Middle frontal gyrus (tissue), 1 donor: ENCODE measurements at regions not wholly inside any gene's neighbourhood (a gene's known extent, or its start where the extent isn't known, plus 50 kb on each side); places are given as distances from the start of the nearest gene placed in this dataset.
"Not testable (repeated sequence)": the region's sequence is repeated elsewhere in the genome, so short reads cannot be mapped to it uniquely, and the experiment has no call there.

Experiments
- DNase-seq: peaks from one replicate; pipeline ENCODE4 v3.0.0-alpha.2; 2015; ENCODE audit warnings: low spot score; ENCODE audit errors: extremely low spot score

- DNase-seq, result no peak
Observed at GRCh38 chr1:199821029-199821779, 206.3 kb upstream of the NR5A2 start.

GRCh38 chr1:199832451-199832850 is 195.1 kb upstream of the NR5A2 start:
- DNase-seq, result no peak

DNA sequence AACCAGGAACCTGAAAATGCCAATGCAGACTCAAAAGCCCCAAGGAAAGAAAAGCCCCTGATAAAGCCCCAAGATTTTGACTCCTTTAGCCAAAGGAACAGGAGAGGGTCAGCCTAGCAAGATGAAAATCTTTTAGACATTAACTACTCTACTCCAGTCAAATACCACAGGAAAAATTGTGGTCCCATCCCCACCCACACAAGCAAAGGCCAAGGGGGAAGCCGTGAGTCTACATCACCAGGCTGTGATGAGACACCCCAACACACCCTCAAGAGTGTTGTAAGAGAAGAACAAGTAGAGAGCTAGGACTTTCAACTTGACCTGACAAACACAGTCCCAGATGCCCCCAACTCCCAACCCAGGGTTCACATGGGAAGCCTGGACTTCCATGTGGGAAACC is 192.8 kb upstream of the NR5A2 start:
- DNase-seq, result no peak

- DNase-seq, result no peak
Observed at GRCh38 chr1:199836430-199836829, 191.1 kb upstream of the NR5A2 start.

- DNase-seq, result no peak
Observed at GRCh38 chr1:199837321-199837720, 190.2 kb upstream of the NR5A2 start.

DNA sequence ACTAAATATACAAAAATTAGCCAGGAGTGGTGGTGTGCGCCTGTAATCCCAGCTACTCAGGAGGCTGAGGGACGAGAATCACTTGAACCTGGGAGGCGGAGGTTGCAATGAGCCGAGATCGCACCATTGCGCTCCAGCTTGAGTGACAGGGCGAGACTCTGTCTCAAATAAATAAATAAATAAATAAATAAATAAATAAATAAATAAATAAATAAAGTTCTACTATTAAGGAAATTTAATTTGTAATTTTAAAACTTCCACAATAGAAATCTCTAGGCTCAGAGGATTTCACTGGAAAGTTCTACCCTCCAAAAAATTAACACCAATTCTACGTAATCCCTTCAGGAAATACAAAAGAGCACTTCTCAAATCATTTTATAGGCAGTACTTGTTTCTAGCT is 187.9 kb upstream of the NR5A2 start:
- DNase-seq, result not testable (repeated sequence)

DNA sequence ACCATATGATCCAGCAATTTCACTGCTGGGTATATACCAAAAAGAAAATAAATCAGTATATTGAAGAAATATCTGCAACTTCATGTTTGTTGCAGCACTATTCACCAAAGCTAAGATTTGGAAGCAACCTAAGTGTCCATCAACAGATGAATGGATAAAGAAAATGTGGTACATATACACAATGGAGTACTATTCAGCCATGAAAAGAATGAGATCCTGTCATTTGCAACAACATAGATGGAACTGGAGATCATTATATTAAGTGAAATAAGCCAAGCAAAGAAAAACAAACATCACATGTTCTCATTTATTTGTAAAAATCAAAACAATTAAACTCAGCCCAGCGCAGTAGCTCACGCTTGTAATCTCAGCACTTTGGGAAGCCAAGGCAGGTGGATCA is 184.4 kb upstream of the NR5A2 start:
- not testable (repeated sequence) for DNase-seq

DNA sequence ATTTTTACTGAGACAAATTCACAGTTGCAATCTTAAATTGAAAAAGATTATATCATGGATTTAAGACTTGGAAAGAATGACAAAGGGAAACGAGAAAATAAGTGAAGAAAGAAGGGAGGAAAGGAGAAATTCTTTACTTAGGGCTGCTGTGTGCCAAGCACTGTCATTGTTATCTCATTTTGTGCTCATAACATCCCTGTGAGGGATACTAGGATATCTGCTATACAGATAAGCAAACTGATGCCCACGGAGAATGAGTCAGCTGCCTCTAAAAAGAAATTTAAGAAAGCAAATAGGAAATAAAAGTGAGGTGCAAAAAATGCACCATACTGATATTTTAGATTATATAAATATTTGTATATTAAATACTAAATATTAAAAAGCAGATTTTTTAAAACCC is 183.6 kb upstream of the NR5A2 start:
- DNase-seq, result no peak

DNA sequence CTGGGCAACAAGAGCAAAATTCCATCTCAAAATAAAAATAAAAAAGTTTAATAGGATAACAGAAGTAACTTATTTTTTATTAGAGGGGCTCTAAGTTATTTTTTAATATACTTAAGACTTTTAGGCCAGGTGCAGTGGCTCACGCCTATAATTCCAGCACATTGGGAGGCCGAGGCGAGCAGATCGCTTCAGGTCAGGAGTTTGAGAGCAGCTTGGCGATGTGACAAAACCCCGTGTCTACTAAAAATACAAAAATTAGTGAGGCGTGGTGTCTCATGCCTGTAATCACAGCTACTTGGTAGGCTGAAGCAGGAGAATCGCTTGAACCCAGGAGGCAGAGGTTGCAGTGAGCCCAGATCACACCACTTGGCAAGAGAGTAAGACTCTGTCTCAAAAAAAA is 180.5 kb upstream of the NR5A2 start:
- no peak for DNase-seq

GRCh38 chr1:199851439-199852140 is 175.9 kb upstream of the NR5A2 start:
- no peak for DNase-seq

- no peak for DNase-seq
Observed at GRCh38 chr1:199854686-199855321, 172.7 kb upstream of the NR5A2 start.

DNA sequence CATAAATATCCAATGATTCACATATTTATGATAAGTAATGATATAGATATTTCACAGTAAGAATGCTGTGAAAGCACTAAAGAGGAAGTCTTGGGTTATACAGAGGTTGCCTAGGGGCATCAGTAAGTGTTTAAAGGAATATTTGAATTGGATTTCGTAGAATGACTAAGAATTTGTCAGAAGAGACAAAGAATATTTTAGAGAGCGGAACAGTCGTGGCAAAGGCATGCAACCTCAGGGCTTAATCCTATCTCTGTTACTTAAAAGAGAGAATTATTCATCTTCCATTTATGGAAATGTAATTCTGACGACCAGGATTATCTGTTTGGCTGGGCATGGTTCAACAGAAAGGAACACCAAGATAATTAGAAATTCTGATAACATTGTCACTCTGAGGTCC is 171.9 kb upstream of the NR5A2 start:
- DNase-seq, result no peak

GRCh38 chr1:199856216-199856780 is 171.2 kb upstream of the NR5A2 start:
- DNase-seq, result no peak

DNA sequence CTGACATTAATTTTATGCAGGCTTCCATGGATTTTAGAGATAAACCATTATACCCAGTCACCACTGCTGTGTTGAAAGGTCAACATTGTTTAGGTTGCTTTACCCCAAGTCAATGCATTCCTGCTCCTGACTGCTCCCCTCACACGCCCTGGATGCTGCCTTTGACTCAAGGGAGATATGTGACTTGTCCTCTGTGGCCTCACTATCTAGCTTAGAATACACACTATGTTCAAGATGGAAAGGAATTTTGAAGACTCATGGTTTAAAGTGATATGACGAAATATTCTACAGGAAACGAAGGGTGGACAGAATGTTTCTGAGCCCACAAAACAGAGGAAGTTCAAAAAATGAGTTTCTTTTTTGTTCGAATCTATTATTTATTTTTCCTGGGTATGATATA is 170.4 kb upstream of the NR5A2 start:
- no peak for DNase-seq

DNA sequence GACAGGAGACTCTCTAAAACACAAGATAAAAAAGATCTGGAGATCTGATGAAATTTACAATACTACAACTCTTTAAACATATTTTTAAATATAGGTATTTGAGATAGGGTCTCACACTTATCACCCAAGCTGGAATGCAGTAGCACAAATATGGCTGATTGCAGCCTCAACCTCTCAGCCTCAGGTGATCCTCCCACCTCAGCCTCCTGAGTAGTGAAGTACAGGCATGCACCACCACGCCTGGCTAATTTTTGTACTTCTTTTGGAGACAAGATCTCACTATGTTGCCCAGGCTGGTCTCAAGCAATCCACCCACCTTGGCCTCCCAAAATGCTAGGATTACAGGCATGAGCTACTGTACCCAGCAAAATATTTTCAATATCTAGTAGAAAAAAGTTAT is 170.0 kb upstream of the NR5A2 start:
- no peak for DNase-seq

GRCh38 chr1:199858171-199858570 is 169.3 kb upstream of the NR5A2 start:
- DNase-seq, result no peak

GRCh38 chr1:199858856-199859255 is 168.7 kb upstream of the NR5A2 start:
- no peak for DNase-seq

DNA sequence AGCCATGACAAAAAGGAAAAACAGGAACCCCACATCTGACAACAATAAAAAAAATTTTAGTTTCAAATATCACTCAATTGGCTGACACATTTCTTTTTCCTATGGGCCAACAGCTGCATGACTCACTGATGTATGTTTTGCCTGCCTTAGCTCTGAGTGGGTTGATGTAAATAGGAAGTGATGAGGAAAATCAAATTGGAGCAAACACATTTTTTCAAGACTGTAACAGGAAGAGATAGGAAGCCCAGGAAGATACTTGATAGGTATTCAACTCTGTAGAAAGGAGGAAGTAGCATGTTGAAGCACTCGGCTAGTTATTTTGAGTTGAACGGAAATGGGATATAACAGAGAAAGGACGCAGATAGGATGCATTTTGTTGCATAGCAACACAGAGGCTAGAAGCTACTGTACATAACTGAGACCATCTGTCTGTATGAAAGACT is 168.0 kb upstream of the NR5A2 start:
- DNase-seq, result no peak

DNA sequence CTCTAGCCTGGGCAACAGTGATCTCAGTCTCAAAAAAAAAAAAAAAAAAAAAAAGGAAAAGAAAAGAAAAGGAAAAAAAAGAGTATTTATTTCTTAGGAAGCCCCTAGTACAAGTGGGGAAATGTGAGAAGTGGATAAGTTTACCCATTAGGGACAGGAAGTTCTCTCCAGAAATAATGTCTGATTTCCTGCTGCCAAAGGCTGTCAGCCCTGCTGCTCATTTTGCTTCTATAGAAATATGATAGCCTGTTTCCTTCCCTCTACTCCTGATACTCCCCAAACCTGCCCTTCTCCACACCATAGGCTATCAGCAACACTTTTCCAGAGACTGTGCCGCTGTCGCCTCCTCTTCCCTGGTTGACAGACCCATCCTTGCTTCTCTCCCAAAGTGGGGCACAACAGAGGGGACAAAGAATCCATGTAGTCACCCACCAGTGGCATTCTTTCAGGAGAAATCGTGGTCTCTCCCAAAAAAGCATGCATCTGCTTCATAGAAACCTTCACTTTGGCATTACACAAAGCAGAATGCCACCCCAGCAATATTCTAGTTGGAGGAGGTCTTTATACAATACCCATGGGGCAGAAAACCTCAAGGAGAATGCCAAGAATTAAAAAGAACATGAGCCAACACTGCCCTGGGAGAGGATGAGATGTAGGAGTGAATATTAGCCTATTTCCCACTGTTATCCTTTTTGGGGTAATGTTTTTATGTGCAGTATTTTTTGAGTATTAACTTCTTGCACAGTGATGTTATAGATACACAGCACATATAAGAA is 166.3 kb upstream of the NR5A2 start:
- no peak for DNase-seq

DNA sequence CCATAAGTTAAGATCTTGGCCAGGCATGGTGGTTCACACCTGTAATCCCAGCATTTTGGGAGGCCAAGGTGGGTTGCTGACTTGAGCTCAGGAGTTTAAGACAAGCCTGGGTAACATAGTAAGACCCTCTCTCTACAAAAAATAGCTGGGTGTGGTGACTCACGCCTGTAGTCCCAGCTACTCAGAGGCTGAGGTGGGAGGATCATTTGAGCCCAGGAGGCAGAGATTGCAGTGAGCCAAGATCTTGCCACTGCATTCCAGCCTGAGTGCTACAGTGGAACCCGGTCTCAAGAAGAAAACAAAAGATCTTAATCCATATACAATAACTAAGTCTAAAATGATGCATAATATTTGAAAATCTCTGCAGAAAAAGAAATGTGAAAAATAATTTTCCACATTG is 165.5 kb upstream of the NR5A2 start:
- no peak for DNase-seq

GRCh38 chr1:199866210-199866617 is 161.3 kb upstream of the NR5A2 start:
- DNase-seq, result no peak
